Adipocyte (in vitro differentiated cells): ENCODE measurements at regions not wholly inside any gene's neighbourhood (a gene's known extent, or its start where the extent isn't known, plus 50 kb on each side); places are given as distances from the start of the nearest gene placed in this dataset.

Source experiments
- DNase-seq: peaks from one replicate; pipeline ENCODE4 v3.0.0-alpha.2; 2015; ENCODE audit warnings: low read depth
- H3K27me3 ChIP-seq: replicated peaks from 2 replicates; pipeline ENCODE4 v1.7.0; 2013; ENCODE audit warnings: mild to moderate bottlenecking, low read length, moderate library complexity; ENCODE audit not compliant: control insufficient read depth, insufficient read depth
- H3K36me3 ChIP-seq: 2 replicates; pipeline ENCODE4 v1.7.0; 2013; ENCODE audit warnings: low read length, mild to moderate bottlenecking, moderate library complexity; ENCODE audit not compliant: control insufficient read depth, insufficient read depth, severe bottlenecking
- H3K4me1 ChIP-seq: 2 replicates; pipeline ENCODE4 v1.7.0; 2013; ENCODE audit warnings: mild to moderate bottlenecking, low read length, moderate library complexity; ENCODE audit not compliant: control insufficient read depth, insufficient read depth
- H3K4me3 ChIP-seq: 2 replicates; pipeline ENCODE4 v1.7.0; 2013; ENCODE audit warnings: mild to moderate bottlenecking, low read length, moderate library complexity
- H3K9ac ChIP-seq: 2 replicates; pipeline ENCODE4 v1.7.0; 2013; ENCODE audit warnings: mild to moderate bottlenecking, low read length, moderate library complexity
- H3K9me3 ChIP-seq: 2 replicates; pipeline ENCODE4 v1.7.0; 2013; ENCODE audit warnings: mild to moderate bottlenecking, low read length, moderate library complexity; ENCODE audit not compliant: control insufficient read depth

DNA sequence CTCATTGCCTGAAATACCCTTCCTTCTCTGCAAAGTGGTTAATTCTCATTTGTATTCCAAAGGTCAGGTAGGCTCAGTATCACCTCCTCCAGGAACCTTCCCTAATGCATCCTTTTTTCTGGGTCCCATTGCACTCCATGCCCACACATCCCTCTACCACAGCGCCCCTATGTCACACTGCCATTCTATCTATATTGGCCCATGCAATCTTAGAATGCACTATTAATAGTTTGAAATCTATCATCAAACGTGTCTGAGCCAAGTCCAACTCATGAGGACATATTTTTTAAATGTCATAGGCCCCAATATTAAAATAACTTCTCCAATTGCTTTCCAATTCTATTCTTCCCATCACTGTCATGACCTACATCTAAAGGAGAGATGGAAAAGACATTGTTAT, 495.1 kb downstream of the SOX6 start:
- H3K27me3 ChIP-seq, result peaks cover 43% of the 10 kb centered on the region
- no peak overlapping the region for H3K9ac ChIP-seq
- peaks cover 7% of the 10 kb centered on the region for H3K4me1 ChIP-seq
- DNase-seq, result no peak
- H3K9me3 ChIP-seq, result peaks cover 2% of the 10 kb centered on the region
- no peak overlapping the region for H3K4me3 ChIP-seq
- no peaks in the 10 kb centered on the region for H3K36me3 ChIP-seq

DNA sequence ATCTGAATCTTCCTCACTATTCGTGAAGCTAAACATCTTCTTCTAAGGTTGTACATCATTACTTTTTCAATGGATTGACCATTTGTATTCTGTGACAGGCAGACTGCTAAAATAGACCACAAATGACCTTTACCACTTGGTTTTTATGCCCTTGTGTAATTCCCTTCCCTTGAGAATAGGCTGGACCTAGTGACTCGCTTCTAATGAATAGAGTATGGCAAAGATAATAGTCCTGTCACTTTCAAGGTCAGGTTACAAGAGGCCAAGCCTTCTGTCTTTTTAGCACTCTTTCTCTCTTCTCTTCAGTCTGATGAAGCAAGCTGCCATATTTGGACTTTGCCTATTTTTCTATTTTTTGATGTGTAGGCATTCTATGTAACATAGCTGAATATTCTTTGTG, 492.9 kb downstream of the SOX6 start:
- Histone ChIP-seq H3K9ac (no peak overlapping the region), H3K36me3 (no peaks in the 10 kb centered on the region), H3K27me3 (peaks cover 43% of the 10 kb centered on the region), H3K9me3 (peaks cover 11% of the 10 kb centered on the region), H3K4me1 (peaks cover 7% of the 10 kb centered on the region), H3K4me3 (no peak overlapping the region)
- DNase-seq, result no peak

DNA sequence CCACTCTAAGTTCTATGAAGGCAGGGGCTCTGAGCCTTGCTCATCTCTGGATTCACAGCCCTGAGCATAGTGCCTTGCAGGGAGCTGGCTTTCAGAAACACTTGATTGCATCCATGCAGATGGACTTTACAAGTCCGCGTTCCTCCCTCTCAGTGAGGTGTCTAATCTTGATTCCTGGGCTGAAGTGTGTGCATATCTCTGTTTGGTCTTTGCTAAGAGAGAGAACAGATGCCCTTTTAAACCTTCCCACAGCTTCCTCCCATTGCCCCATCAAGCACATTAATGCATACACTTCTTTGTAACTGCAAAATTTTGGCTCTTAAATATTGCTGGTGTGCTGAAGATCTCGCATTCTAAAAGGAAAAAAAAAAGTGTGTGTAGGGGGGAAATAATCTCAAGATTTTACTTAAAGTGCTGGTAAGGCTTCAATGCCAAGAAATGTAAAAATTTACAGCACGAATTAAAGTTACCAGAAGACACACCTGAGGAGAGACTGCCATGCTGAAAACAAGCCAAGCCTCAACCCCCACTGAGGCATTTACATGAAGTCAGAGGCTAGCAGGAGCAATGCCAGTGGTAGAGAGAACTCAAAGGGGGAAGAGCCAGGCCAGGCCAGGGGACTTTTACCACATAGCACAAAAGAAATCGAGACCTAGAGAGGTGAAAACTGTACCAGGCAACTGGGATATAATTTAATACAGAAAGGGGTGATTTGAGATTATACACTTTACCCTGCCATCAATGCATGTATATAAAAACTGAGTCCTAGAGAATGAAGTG, 492.1 kb downstream of the SOX6 start:
- no peak overlapping the region for H3K4me3 ChIP-seq
- no peaks in the 10 kb centered on the region for H3K36me3 ChIP-seq
- H3K9me3 ChIP-seq, result peaks cover 11% of the 10 kb centered on the region
- DNase-seq, result no peak
- H3K4me1 ChIP-seq, result peaks cover 7% of the 10 kb centered on the region
- no peak overlapping the region for H3K9ac ChIP-seq
- peaks cover 43% of the 10 kb centered on the region for H3K27me3 ChIP-seq

DNA sequence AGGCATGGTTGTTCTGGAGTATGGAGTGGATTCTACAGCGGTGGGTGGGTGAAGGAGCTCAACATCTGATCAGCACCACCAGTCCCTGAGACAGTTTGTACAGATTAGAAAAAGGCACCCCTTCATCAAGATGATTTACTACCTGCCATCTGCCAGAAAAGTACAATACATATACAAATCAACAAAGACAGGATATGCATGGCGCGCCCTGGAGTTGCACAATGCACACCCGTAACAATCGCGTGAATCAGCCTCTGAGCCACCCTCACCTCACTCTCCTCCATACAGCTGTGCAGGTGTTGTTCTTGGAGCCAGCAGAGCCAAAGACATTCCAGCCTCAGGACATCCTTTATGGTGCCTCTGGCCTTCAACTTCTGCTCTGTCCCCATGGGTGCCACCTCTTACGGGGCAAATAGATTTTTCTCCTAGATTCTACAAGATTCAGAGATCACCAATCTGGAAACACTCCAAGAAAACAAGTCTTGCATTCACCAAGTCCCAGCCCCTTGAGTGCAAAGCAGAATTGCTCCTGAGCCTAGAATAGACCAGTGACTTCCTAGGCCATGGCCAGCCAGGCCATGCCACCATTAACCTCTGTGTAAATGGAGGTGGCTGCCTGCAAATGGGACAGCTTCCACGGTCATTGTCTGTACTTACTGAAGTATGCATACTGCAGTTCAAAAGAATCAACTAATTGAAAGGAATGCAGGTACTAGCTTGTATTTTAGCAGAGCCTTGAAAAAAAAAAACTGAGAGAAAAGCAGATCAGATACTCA, 490.9 kb downstream of the SOX6 start:
- Histone ChIP-seq H3K9me3 (peaks cover 11% of the 10 kb centered on the region), H3K4me1 (peaks cover 7% of the 10 kb centered on the region), H3K4me3 (no peak overlapping the region), H3K27me3 (peaks cover 33% of the 10 kb centered on the region), H3K9ac (no peak overlapping the region), H3K36me3 (no peaks in the 10 kb centered on the region)
- no peak for DNase-seq

DNA sequence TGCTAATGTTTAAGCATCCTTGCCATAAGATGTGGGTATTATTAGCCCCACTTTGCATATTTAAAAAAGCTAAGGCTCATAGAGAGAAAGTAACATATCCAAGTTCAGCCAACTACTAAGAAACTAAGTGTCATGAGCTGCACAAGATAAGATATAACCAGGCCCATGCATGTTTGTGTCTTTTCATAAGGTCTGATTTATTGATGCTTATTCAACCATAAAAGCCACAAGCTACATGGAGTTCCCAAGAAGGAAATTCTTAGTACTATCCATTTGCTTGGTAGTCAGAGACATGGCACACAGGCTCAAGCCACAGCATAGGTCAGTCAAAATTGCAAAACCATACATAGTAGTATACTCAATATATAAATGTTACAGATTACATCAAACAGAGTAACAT, 488.5 kb downstream of the SOX6 start:
- peaks cover 7% of the 10 kb centered on the region for H3K4me1 ChIP-seq
- H3K4me3 ChIP-seq, result no peak overlapping the region
- H3K27me3 ChIP-seq, result peaks cover 21% of the 10 kb centered on the region
- H3K9me3 ChIP-seq, result peaks cover 13% of the 10 kb centered on the region
- no peak overlapping the region for H3K9ac ChIP-seq
- no peaks in the 10 kb centered on the region for H3K36me3 ChIP-seq
- no peak for DNase-seq

DNA sequence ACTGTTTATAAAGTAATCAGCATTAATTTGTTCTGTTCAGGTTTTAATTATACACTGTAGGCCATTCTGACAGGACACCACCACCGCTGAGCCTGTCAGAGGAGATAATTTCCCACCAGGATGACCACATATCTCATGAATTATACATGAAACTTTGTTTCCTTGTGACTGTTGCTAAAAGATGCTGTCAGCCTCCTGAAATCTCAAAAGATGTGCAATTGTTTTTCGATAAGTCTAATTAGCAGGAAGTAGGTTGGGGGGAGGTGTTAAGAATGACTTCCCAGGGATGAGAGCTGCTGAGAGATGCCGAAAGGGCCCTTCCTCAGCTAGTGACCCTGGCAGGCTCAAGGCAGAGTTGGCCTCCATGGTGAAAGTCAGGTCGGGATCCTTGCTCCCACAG, 485.4 kb downstream of the SOX6 start:
- no peak overlapping the region for H3K4me3 ChIP-seq
- no peak overlapping the region for H3K9ac ChIP-seq
- no peaks in the 10 kb centered on the region for H3K4me1 ChIP-seq
- peaks cover 20% of the 10 kb centered on the region for H3K9me3 ChIP-seq
- H3K36me3 ChIP-seq, result no peaks in the 10 kb centered on the region
- DNase-seq, result no peak
- H3K27me3 ChIP-seq, result peaks cover 17% of the 10 kb centered on the region

DNA sequence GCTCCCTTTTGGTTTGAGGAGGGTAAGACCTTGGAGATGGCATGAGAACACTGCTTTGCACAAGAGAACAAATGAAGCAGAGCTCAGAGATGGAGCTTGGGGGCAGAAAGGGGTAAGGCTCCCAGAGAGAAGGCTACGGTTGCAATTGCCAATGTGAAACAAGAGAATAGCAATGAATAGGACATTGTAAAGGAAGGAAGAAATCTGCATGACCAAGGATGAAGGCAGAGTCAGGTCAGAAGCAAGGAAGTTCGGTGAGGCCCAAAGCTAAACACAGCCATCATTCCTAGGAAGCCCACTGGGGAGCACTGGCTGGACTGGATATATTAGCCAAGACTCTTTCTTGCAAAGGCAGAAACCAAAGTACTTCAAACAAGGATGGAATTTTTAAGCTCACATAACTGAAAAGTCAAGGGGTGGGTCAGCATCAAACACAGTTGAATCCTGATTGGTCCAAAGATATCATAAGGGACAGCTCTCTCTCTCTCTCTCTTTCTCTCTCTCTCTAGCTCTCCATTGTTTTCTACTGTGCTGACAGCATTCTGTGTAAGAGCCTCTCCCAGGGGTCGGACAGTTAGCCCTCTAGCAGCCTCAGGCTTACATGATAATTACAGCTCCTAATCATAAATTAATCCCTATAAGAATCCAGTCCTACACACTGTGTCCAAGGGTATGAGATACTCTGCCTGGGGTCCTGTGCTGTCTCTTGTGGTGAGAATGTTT, 484.3 kb downstream of the SOX6 start:
- Histone ChIP-seq H3K4me1 (no peaks in the 10 kb centered on the region), H3K9ac (no peak overlapping the region), H3K36me3 (no peaks in the 10 kb centered on the region), H3K9me3 (peaks cover 9% of the 10 kb centered on the region), H3K27me3 (peaks cover 18% of the 10 kb centered on the region), H3K4me3 (no peak overlapping the region)
- DNase-seq, result no peak

DNA sequence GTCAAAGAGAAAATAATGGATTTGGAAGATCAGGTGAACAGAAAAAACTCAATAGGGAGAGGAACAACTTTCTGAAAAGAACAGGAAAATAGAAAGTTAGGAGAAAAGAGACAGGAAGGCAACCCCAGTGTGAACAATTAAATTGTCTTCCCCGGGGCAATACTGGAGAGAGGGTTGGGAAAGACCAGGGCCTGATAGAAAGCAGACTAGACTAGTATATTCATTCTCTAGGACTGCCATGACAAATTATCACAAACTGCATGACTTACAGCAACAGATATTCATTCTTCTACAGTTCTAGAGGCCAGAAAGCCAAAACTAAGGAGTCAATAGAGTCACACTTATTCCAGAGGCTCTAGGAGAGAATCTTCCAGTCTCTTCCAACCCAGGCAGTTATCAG, 482.8 kb downstream of the SOX6 start:
- DNase-seq, result no peak
- H3K9ac ChIP-seq, result no peak overlapping the region
- H3K4me1 ChIP-seq, result no peaks in the 10 kb centered on the region
- H3K27me3 ChIP-seq, result peaks cover 11% of the 10 kb centered on the region
- H3K9me3 ChIP-seq, result peaks cover 8% of the 10 kb centered on the region
- H3K4me3 ChIP-seq, result no peak overlapping the region
- no peaks in the 10 kb centered on the region for H3K36me3 ChIP-seq

DNA sequence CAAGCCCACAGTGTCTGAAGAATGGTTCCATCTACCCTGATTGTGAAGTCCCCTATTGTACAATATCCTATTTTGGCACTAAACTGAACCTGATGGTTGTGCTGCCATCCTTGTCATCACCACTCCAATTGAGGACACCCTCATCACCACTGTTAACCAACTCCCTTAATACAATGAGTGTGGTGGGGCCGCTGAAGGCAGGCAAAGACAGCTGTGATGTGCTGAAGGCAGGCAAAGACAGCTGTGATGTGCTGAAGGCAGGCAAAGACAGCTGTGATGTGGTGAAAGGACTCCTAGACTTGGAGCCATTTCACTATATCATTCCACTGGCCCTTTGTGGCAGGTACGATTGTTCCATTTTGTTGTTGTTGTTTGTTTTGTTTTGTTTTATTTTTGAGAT, 481.6 kb downstream of the SOX6 start:
- H3K27me3 ChIP-seq, result peaks cover 18% of the 10 kb centered on the region

DNA sequence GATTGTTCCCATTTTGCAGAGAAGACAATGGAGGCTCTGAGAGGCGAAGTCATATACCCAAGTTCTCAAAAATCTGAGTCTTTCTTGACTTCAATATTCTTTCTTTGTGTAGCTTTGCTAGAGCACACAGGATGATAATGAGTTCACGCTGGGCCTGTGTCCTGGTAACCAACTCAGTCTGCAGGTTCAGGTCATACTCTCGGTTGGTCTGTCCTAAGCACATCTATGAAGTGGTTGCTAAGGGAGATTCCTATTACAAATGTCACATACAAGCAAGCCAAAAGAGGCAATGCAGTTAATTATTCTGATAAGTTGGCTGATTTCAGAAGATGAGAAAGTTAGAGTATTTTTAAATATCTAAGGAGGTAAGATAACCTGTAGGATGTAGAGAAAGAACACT, 481.0 kb downstream of the SOX6 start:
- peaks cover 8% of the 10 kb centered on the region for H3K9me3 ChIP-seq
- peaks cover 19% of the 10 kb centered on the region for H3K27me3 ChIP-seq
- no peaks in the 10 kb centered on the region for H3K36me3 ChIP-seq
- no peak for DNase-seq
- H3K4me3 ChIP-seq, result no peak overlapping the region
- no peak overlapping the region for H3K9ac ChIP-seq
- H3K4me1 ChIP-seq, result no peaks in the 10 kb centered on the region

More for the DNA sequence above, 481.6 kb downstream of the SOX6 start:
- Histone ChIP-seq H3K36me3 (no peaks in the 10 kb centered on the region), H3K9me3 (peaks cover 8% of the 10 kb centered on the region), H3K9ac (no peak overlapping the region), H3K4me1 (no peaks in the 10 kb centered on the region), H3K4me3 (no peak overlapping the region)
- DNase-seq, result no peak

DNA sequence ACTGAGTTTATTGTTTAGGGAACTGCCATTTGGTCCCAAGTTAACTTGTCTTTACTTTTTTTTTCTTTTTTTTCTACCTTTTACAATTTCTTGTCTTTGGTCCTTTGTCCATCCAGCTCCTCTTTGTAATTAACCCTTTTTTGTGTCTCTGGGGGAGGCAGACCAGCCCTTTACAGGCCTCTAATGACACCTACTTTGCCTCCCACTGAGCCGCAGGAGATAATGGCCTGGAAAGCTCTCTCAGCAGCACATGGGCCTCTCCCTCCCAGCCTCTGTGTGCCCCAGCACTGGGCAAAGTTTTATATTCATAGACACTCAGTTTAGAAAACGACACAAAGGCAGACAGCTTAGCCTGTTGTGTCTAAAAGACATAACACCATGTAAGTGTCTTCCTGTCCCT, 480.4 kb downstream of the SOX6 start:
- Histone ChIP-seq H3K36me3 (no peaks in the 10 kb centered on the region), H3K4me3 (no peak overlapping the region), H3K27me3 (peaks cover 21% of the 10 kb centered on the region), H3K9ac (no peak overlapping the region), H3K4me1 (no peaks in the 10 kb centered on the region), H3K9me3 (peaks cover 8% of the 10 kb centered on the region)
- DNase-seq, result no peak
